Urinary bladder (tissue), 3 donors: ENCODE measurements at regions not wholly inside any gene's neighbourhood (a gene's known extent, or its start where the extent isn't known, plus 50 kb on each side); places are given as distances from the start of the nearest gene placed in this dataset.
"Not testable (repeated sequence)": the region's sequence is repeated elsewhere in the genome, so short reads cannot be mapped to it uniquely, and the experiment has no call there.

Experiments
- DNase-seq: peaks from one replicate; pipeline ENCODE4 v3.0.0-alpha.2; 2015; ENCODE audit errors: extremely low spot score
- H3K27ac ChIP-seq: one replicate; pipeline ENCODE4 v1.5.1; 2013; ENCODE audit warnings: low read depth, mild to moderate bottlenecking, moderate library complexity
- H3K36me3 ChIP-seq: one replicate; pipeline ENCODE4 v1.6.1; 2013; ENCODE audit warnings: mild to moderate bottlenecking, moderate library complexity; ENCODE audit not compliant: insufficient read depth
- H3K4me1 ChIP-seq: one replicate; pipeline ENCODE4 v1.6.1; 2013; ENCODE audit warnings: mild to moderate bottlenecking, moderate library complexity; ENCODE audit not compliant: insufficient read depth
- H3K4me3 ChIP-seq: one replicate; pipeline ENCODE4 v1.5.1; 2013; ENCODE audit warnings: low read depth, low read length
- WGBS: extraction: QIAGEN DNeasy Blood & Tissue Kit; methylation state at CpG from one replicate; pipeline ENCODE4 v1.1.7; 2013; 5-methylcytosine and 5-hydroxymethylcytosine counted together
- donor health status: healthy with polysubstance abuse.
- donor health status: healthy.

DNA sequence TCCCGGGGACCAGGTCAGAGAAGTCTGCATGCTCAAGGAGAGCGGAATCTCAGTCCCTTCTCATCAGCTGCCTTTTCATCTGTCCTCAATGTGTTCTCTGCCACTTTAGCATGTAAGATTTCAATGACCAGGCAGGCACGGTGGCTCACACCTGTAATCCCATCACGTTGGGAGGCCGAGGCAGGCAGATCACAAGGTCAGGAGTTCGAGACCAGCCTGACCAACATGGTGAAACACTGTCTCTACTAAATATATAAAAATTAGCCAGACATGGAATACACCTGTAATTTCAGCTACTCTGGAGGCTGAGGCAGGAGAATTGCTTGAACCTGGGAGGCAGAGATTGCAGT lies 101.1 kb upstream of the CARD11 start:
- DNase-seq, H3K27ac ChIP-seq, H3K4me3 ChIP-seq, H3K36me3 ChIP-seq, H3K4me1 ChIP-seq: not testable (repeated sequence)
- WGBS: 65% methylated on average over 6 of the region's 6 CpGs

DNA sequence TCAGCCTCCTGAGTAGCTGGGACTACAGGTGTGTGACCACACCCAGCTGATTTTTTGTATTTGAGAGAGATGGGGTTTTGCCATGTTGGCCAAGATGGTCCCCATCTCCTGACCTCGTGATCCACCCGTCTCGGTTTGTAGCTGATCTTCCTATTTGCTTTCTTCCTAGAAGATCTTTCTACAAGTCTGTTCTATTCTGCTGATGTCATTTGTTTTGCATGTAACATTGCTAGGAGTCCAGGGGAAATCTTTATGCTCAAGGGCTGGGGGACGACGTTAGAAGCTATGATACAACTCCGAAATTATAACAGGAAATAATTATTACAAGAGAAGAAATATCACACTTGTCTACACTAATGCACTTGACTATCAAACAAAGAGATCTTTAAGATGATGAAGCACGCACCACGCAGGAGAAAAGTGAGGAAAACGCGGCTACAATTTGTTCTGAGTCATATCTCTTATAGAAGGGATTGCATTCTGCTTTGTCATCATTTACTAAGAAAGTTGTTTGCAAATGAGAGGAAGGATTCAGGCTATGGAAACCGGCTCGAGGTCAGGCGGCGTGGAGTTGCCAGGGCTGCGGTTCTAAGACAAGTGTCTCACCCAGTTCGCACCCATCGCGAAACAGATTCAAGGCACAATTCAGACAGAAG lies 103.0 kb upstream of the CARD11 start:
- DNase-seq: no peak
- no peak overlapping the region for H3K27ac ChIP-seq
- WGBS: 63% methylated on average over 18 of the region's 18 CpGs

GRCh38 chr7:3148471-3148870 lies 104.8 kb upstream of the CARD11 start:
- H3K27ac ChIP-seq, DNase-seq, H3K4me3 ChIP-seq, H3K36me3 ChIP-seq, H3K4me1 ChIP-seq: not testable (repeated sequence)
- 45% methylated on average over 4 of the region's 4 CpGs for WGBS

More for the DNA sequence above, 103.0 kb upstream of the CARD11 start:
- Histone ChIP-seq H3K4me3 (no peak overlapping the region), H3K36me3 (no peaks in the 10 kb centered on the region), H3K4me1 (no peaks in the 10 kb centered on the region)

- no peak for DNase-seq
- H3K4me3 ChIP-seq: no peak overlapping the region
- H3K36me3 ChIP-seq: no peaks in the 10 kb centered on the region
- H3K27ac ChIP-seq: no peak overlapping the region
- no peaks in the 10 kb centered on the region for H3K4me1 ChIP-seq
- 82% methylated on average over 13 of the region's 13 CpGs for WGBS
These were observed 105.7 kb upstream of the CARD11 start for GRCh38 chr7:3149231-3149995.

DNA sequence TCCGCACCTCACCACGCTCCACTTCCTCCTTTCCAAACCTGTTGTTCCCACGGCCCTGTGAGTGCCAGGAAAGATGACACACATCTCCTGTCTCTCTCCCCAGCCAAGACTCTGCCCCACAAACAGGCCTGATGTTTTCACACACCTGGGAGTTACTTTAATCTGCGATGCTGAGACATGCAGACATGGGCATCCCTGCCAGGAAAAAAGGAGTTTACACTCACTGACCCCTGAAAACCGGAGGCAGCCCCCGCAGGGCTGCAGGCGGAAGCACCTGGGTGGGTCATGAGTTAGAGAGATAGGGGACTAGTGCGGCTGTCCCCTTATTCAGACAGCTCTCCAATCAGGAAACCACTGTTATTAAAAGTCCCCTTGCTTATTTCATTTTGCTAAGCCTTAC lies 106.4 kb upstream of the CARD11 start:
- no peak for DNase-seq
- 62% methylated on average over 8 of the region's 8 CpGs for WGBS
- Histone ChIP-seq H3K4me3 (no peak overlapping the region), H3K36me3 (no peaks in the 10 kb centered on the region), H3K27ac (no peak overlapping the region), H3K4me1 (no peaks in the 10 kb centered on the region)

- Histone ChIP-seq H3K4me1 (no peaks in the 10 kb centered on the region), H3K4me3 (no peak overlapping the region), H3K27ac (no peak overlapping the region), H3K36me3 (no peaks in the 10 kb centered on the region)
- DNase-seq: no peak
- 90% methylated on average over 7 of the region's 7 CpGs for WGBS
These were observed 108.1 kb upstream of the CARD11 start for GRCh38 chr7:3151784-3152183.

- 89% methylated on average over 7 of the region's 7 CpGs for WGBS
These were observed 109.0 kb upstream of the CARD11 start for GRCh38 chr7:3152714-3153113.

GRCh38 chr7:3153118-3153517 lies 109.5 kb upstream of the CARD11 start:
- 78% methylated on average over 6 of the region's 6 CpGs for WGBS
- Histone ChIP-seq H3K27ac (no peak overlapping the region), H3K4me1 (no peaks in the 10 kb centered on the region), H3K36me3 (no peaks in the 10 kb centered on the region), H3K4me3 (no peak overlapping the region)
- DNase-seq: no peak

More at GRCh38 chr7:3152714-3153113, 109.0 kb upstream of the CARD11 start:
- DNase-seq: no peak
- Histone ChIP-seq H3K27ac (no peak overlapping the region), H3K4me1 (no peaks in the 10 kb centered on the region), H3K4me3 (no peak overlapping the region), H3K36me3 (no peaks in the 10 kb centered on the region)

GRCh38 chr7:3154317-3154716 lies 110.7 kb upstream of the CARD11 start:
- no peaks in the 10 kb centered on the region for H3K4me1 ChIP-seq
- H3K36me3 ChIP-seq: no peaks in the 10 kb centered on the region
- 93% methylated on average over 5 of the region's 5 CpGs for WGBS
- H3K27ac ChIP-seq: no peak overlapping the region
- H3K4me3 ChIP-seq: no peak overlapping the region
- DNase-seq: no peak

- WGBS: 81% methylated on average over 7 of the region's 7 CpGs
- Histone ChIP-seq H3K36me3 (no peaks in the 10 kb centered on the region), H3K27ac (no peak overlapping the region), H3K4me3 (no peak overlapping the region), H3K4me1 (no peaks in the 10 kb centered on the region)
- DNase-seq: no peak
These were observed 111.3 kb upstream of the CARD11 start for GRCh38 chr7:3154881-3155494.

DNA sequence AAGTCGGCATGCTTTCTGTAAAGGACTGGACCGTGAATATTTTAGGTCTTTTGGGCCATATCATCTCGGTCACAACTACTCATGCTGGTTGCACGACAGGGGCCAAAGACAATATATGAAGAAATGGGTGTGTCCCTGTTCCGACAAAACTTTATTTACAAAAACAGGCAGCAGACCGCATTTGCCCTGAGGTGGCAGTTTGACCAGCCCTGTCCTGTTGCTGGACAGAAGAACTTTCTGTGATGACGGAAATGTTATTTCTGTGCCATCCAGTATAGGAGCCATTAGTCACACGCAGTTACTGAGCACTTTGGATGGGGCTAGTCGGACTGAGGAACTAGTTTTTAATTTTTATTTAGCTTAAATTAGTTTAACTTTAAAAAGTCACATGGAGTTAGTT lies 112.8 kb upstream of the CARD11 start:
- Histone ChIP-seq H3K4me1 (no peaks in the 10 kb centered on the region), H3K4me3 (no peak overlapping the region), H3K27ac (no peak overlapping the region), H3K36me3 (no peaks in the 10 kb centered on the region)
- DNase-seq: no peak
- WGBS: 86% methylated on average over 9 of the region's 9 CpGs

DNA sequence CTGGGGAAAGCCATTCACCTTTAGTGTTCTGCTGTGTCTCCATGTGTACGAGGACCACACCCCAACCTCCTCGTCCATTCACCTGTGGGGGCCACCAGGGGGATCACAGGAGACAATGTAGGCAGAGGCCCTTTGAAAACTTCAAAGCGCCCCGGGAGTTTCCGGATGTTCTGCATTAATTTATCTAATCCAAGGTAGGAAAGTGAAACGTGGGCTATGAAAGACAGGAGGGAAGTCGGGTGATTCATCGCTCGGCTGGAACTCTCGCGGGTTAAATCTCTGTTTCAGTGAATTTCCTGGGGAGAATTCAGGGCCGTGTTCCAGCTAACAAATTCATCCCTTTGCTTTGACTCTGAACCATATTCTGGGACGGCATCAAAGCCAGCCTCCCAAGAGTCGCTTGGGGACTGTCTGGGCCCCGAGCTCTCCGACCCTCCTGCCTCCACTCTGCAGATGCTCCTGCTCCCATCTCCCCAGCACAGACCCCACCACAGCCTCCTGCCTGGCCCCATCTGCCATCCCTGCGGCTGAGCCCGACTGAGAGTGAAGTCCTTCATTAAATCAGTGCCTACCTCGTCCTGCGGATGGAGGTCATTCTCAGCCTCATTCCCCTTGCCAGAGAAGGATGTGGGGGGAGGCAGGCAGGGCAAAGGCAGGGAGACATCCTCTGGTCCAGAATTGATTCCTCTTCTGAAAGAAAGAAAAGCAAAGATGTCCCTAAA lies 114.1 kb upstream of the CARD11 start:
- DNase-seq: no peak
- Histone ChIP-seq H3K4me1 (no peaks in the 10 kb centered on the region), H3K36me3 (no peaks in the 10 kb centered on the region), H3K27ac (no peak overlapping the region), H3K4me3 (no peak overlapping the region)
- 56% methylated on average over 20 of the region's 20 CpGs for WGBS

DNA sequence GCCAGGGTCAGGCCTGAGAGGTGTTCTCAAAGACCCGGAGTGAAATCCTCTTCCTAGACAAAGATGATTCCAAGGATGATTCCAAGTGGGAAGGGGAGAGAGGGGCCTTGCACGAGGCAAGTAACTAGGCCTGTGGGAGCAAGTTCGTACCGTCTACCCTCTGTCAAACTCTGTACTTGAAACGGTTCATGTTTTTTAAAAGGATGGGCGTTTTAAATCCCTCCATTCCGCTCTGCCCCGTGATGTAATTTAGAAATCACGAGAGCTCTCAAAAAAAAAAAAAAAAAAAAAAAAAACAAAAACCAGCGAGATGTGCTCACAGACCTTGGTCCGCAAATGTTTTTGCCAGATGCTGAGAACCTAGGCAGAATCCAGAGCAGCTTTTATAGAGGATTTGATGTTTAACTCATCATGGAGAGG lies 114.7 kb upstream of the CARD11 start:
- Histone ChIP-seq H3K4me1 (no peaks in the 10 kb centered on the region), H3K4me3 (no peak overlapping the region), H3K36me3 (no peaks in the 10 kb centered on the region), H3K27ac (no peak overlapping the region)
- DNase-seq: no peak
- WGBS: 68% methylated on average over 11 of the region's 11 CpGs

- Histone ChIP-seq H3K4me3 (no peak overlapping the region), H3K4me1 (no peaks in the 10 kb centered on the region), H3K36me3 (no peaks in the 10 kb centered on the region), H3K27ac (no peak overlapping the region)
- 72% methylated on average over 4 of the region's 4 CpGs for WGBS
- DNase-seq: no peak
These were observed 115.4 kb upstream of the CARD11 start for GRCh38 chr7:3159039-3159438.
